Activated CD8-positive, alpha-beta T cell treated with anti-CD3 and anti-CD28 coated beads for 36 hours (primary cell): ENCODE measurements at regions not wholly inside any gene's neighbourhood (a gene's known extent, or its start where the extent isn't known, plus 50 kb on each side); places are given as distances from the start of the nearest gene placed in this dataset.
"Not testable (repeated sequence)": the region's sequence is repeated elsewhere in the genome, so short reads cannot be mapped to it uniquely, and the experiment has no call there.

ENCODE experiments used
- ATAC-seq: fragments of 200-7000 bp; cut with Tn5 transposase; one replicate; pipeline ENCODE4 v1.10.0; 2021; ENCODE audit warnings: mild to moderate bottlenecking, moderate library complexity
- CTCF ChIA-PET: fragments of 350-600 bp; sonication (Branson Sonifier 250); formaldehyde crosslinking; loops from one replicate; lab custom pipeline; 2021; ENCODE audit warnings: antibody characterized with exemption; lab: Charles Lee
- POLR2A ChIA-PET: fragments of 350-600 bp; sonication (Branson Sonifier 250); formaldehyde crosslinking; loops from one replicate; lab custom pipeline; 2021; ENCODE audit warnings: antibody characterized with exemption; lab: Charles Lee
- DNase-seq: peaks from one replicate; pipeline ENCODE4 v3.0.0-alpha.2; 2020
- H3K27ac Mint-ChIP-seq: one replicate; pipeline ENCODE4 v1.8.0; 2021; ENCODE audit warnings: mild to moderate bottlenecking, mixed read lengths
- H3K27me3 Mint-ChIP-seq: one replicate; pipeline ENCODE4 v1.8.0; 2021; ENCODE audit warnings: mixed read lengths
- H3K36me3 Mint-ChIP-seq: one replicate; pipeline ENCODE4 v1.8.0; 2021; ENCODE audit warnings: low read depth, mixed read lengths
- H3K4me1 Mint-ChIP-seq: one replicate; pipeline ENCODE4 v1.8.0; 2021; ENCODE audit warnings: low read depth, mixed read lengths
- H3K4me3 Mint-ChIP-seq: one replicate; pipeline ENCODE4 v1.8.0; 2021; ENCODE audit warnings: mild to moderate bottlenecking, moderate library complexity, mixed read lengths
- H3K9me3 Mint-ChIP-seq: one replicate; pipeline ENCODE4 v1.8.0; 2021; ENCODE audit warnings: mixed read lengths
- CTCF ChIP-seq: fragments of 200-600 bp; IDR thresholded peaks from one replicate; pipeline ENCODE4 v1.8.0; 2022; ENCODE audit warnings: antibody characterized with exemption, mild to moderate bottlenecking
- intact Hi-C: fragments of 100-400 bp; cut with micrococcal nuclease; formaldehyde crosslinking; loops from one replicate; pipeline ENCODE4 v1.10.0; 2022

GRCh38 chr4:100340512-100341485 is 150.5 kb upstream of the DDIT4L start:
- ChIA-PET POLR2A (no interaction called here), CTCF (interaction anchor here (0.7 kb wide), 1 partner anchor 33 kb away, joined by 3 read pairs; no protein-coding TSS in a partner anchor)
- DNase-seq (no peak), ATAC-seq (no peak)
- H3K4me3 Mint-ChIP-seq: no peak overlapping the region
- TF ChIP-seq CTCF: no peak
- peaks cover 4% of the 10 kb centered on the region for H3K9me3 Mint-ChIP-seq
- no peaks in the 10 kb centered on the region for H3K36me3 Mint-ChIP-seq
- H3K27ac Mint-ChIP-seq: no peak overlapping the region
- intact Hi-C loops: no loop called here
- H3K4me1 Mint-ChIP-seq: no peaks in the 10 kb centered on the region
- peaks cover 3% of the 10 kb centered on the region for H3K27me3 Mint-ChIP-seq

GRCh38 chr4:100339870-100340269 is 149.6 kb upstream of the DDIT4L start:
- ChIA-PET POLR2A (no interaction called here), CTCF (interaction anchor here (0.7 kb wide), 1 partner anchor 34 kb away, joined by 3 read pairs; no protein-coding TSS in a partner anchor)
- intact Hi-C loops: no loop called here
- no peak overlapping the region for H3K4me3 Mint-ChIP-seq
- no peaks in the 10 kb centered on the region for H3K4me1 Mint-ChIP-seq
- no peak for DNase-seq
- TF ChIP-seq CTCF: no peak
- peaks cover 4% of the 10 kb centered on the region for H3K9me3 Mint-ChIP-seq
- H3K27me3 Mint-ChIP-seq: peaks cover 3% of the 10 kb centered on the region
- ATAC-seq: no peak
- no peak overlapping the region for H3K27ac Mint-ChIP-seq
- H3K36me3 Mint-ChIP-seq: no peaks in the 10 kb centered on the region

- DNase-seq, POLR2A ChIA-PET, intact Hi-C loops, CTCF ChIA-PET, H3K27ac Mint-ChIP-seq, H3K36me3 Mint-ChIP-seq, H3K4me1 Mint-ChIP-seq, H3K27me3 Mint-ChIP-seq, ATAC-seq, H3K4me3 Mint-ChIP-seq: not testable (repeated sequence)
- peaks cover 10% of the 10 kb centered on the region for H3K9me3 Mint-ChIP-seq
Observed at GRCh38 chr4:100333491-100333890, 143.2 kb upstream of the DDIT4L start.

GRCh38 chr4:100317032-100317864 is 127.0 kb upstream of the DDIT4L start:
- ATAC-seq: no peak
- H3K27me3 Mint-ChIP-seq: peaks cover 4% of the 10 kb centered on the region
- no peak overlapping the region for H3K27ac Mint-ChIP-seq
- POLR2A ChIA-PET: interaction anchor here (0.7 kb wide), 1 partner anchor 9 kb away, joined by 3 read pairs; no protein-coding TSS in a partner anchor
- DNase-seq: no peak
- no peaks in the 10 kb centered on the region for H3K4me1 Mint-ChIP-seq
- no peak for TF ChIP-seq CTCF
- CTCF ChIA-PET: no interaction called here
- H3K4me3 Mint-ChIP-seq: no peak overlapping the region
- intact Hi-C loops: no loop called here
- no peaks in the 10 kb centered on the region for H3K36me3 Mint-ChIP-seq
- H3K9me3 Mint-ChIP-seq: no peaks in the 10 kb centered on the region

- DNase-seq (no peak), ATAC-seq (no peak)
- POLR2A ChIA-PET: no interaction called here
- Mint-ChIP-seq H3K4me1 (no peaks in the 10 kb centered on the region), H3K9me3 (no peaks in the 10 kb centered on the region), H3K4me3 (no peak overlapping the region), H3K27ac (no peak overlapping the region), H3K27me3 (peaks cover 6% of the 10 kb centered on the region), H3K36me3 (no peaks in the 10 kb centered on the region)
- TF ChIP-seq CTCF: no peak
- intact Hi-C loops: no loop called here
- CTCF ChIA-PET: no interaction called here
Observed at GRCh38 chr4:100314057-100314456, 123.8 kb upstream of the DDIT4L start.
